ENCODE measurements at regions not wholly inside any gene's neighbourhood (a gene's known extent, or its start where the extent isn't known, plus 50 kb on each side); places are given as distances from the start of the nearest gene placed in this dataset.

GRCh38 chr12:46439793-46440511, 67.4 kb upstream of the SLC38A2 start:
- no peak for TF ChIP-seq CTCF (IDR thresholded peaks at IDR 0.05)
- no peak for TF ChIP-seq POLR2A (IDR thresholded peaks at IDR 0.05)

Measured in right lobe of liver (tissue), 4 donors.